ENCODE measurements at regions not wholly inside any gene's neighbourhood (a gene's known extent, or its start where the extent isn't known, plus 50 kb on each side); places are given as distances from the start of the nearest gene placed in this dataset.

DNA sequence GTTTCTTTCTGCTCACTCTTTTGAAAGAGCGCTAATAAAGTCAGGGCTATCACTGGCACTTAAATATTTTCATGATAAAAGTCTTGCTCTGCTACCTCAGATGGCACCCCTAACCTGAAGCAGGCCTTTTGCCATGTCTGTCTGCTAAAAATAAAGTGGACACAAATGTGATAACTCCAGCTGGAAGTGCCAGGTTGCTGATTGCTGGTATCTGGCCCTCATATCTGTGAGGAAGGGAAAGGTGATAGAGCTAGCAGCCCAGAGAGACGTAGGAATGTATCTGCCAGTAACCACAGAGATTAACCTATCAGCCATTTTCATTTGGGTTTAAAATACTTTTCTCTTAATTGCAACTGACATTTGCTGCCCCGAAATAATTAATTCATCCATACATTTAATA, 127.9 kb downstream of the GRIN2B start:
- 73% methylated on average over 3 of the region's 3 CpGs for WGBS (ENCODE audit: missing lambda C conversion rate)
- ATAC-seq (no peak), FAIRE-seq (no peak), DNase-seq (ENCODE audit: low read depth in 1 of 2, low spot score in 1 of 2) (no peak)
- no peaks in the 10 kb centered on the region for H3K9me3 ChIP-seq
- TF ChIP-seq HOXA7 (CRISPR knock-in tag; IDR thresholded peaks at IDR 0.05): no peak
- no peak overlapping the region for H3K27ac ChIP-seq
- CTCF ChIA-PET: interaction anchor here (1.4 to 5.0 kb wide), 2 partner anchors 11 to 129 kb away, joined by 3 to 21 read pairs; no protein-coding TSS in a partner anchor
- POLR2A ChIA-PET: no interaction called here
- H3K4me1 ChIP-seq: no peaks in the 10 kb centered on the region
- no peak overlapping the region for H3K4me2 ChIP-seq
- H3K4me3 ChIP-seq: no peak overlapping the region

DNA sequence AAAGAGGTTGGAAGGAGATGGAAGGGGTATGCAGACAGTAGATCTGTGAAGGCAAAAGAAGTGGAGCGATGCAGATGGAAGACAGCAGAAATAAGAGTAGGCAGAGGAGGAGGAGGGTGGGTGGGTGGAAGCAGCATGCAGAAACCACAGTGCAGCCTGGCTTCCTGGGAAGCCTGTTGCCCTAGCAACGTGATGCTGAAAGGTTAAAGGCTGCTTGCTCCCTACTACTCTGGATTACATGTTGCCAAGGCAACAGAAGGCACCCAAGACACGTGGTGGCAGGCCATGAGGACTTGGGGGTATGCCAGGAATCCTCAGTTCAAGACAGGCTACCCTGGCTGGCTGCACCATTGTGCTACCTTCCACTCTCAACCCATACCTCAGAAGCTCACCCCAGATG, 129.6 kb downstream of the GRIN2B start:
- Histone ChIP-seq H3K4me3 (no peak overlapping the region), H3K9me3 (no peaks in the 10 kb centered on the region), H3K27ac (no peak overlapping the region), H3K4me1 (no peaks in the 10 kb centered on the region), H3K4me2 (no peak overlapping the region)
- 36% methylated on average over 3 of the region's 3 CpGs for WGBS (ENCODE audit: missing lambda C conversion rate)
- DNase-seq (ENCODE audit: low read depth in 1 of 2, low spot score in 1 of 2): peak in 1 of 2 experiments; percentile 14
- no peak for FAIRE-seq
- CTCF ChIA-PET: interaction anchor here (1.3 to 5.0 kb wide), 2 partner anchors 12 to 90 kb away, joined by 3 to 21 read pairs; no protein-coding TSS in a partner anchor
- ATAC-seq: no peak; a peak in 1 of 6 replicates
- TF ChIP-seq, protein P1, sequence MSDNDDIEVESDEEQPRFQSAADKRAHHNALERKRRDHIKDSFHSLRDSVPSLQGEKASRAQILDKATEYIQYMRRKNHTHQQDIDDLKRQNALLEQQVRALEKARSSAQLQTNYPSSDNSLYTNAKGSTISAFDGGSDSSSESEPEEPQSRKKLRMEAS (IDR thresholded peaks at IDR 0.05): no peak
- no peak for TF ChIP-seq FOXS1 (CRISPR knock-in tag; IDR thresholded peaks at IDR 0.05)
- TF ChIP-seq, protein P2, sequence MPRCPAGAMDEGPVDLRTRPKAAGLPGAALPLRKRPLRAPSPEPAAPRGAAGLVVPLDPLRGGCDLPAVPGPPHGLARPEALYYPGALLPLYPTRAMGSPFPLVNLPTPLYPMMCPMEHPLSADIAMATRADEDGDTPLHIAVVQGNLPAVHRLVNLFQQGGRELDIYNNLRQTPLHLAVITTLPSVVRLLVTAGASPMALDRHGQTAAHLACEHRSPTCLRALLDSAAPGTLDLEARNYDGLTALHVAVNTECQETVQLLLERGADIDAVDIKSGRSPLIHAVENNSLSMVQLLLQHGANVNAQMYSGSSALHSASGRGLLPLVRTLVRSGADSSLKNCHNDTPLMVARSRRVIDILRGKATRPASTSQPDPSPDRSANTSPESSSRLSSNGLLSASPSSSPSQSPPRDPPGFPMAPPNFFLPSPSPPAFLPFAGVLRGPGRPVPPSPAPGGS (IDR thresholded peaks at IDR 0.05): no peak
- POLR2A ChIA-PET: no interaction called here

DNA sequence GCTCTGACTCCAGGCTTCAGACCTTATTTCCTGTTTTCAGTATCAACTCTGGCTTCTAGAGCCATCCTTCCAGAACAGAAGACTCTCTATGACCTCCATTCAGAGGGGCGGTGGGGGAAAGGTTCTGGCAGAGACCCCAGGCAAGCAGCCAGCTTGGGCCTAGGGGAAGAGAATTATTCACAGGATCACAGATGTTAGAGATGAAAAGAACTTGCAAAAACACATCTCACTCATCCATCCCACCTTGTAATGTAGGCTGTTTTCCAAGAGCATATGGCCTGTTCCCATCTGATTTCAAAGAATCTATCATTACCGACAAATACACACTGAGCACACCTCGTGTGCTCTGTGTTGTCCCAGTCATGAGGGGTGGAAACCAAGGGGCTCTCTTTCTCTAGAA, 131.9 kb downstream of the GRIN2B start:
- Histone ChIP-seq H3K4me1 (no peaks in the 10 kb centered on the region), H3K4me3 (no peak overlapping the region), H3K4me2 (no peak overlapping the region), H3K27ac (no peak overlapping the region), H3K9me3 (no peaks in the 10 kb centered on the region)
- ChIA-PET POLR2A (no interaction called here), CTCF (no interaction called here)
- no peak for DNase-seq (ENCODE audit: low read depth in 1 of 2, low spot score in 1 of 2)
- no peak for FAIRE-seq
- 76% methylated on average over 3 of the region's 3 CpGs for WGBS (ENCODE audit: missing lambda C conversion rate)
- TF ChIP-seq, protein P2 (IDR thresholded peaks at IDR 0.05): no peak
- TF ChIP-seq, protein P1 (IDR thresholded peaks at IDR 0.05): no peak
- TF ChIP-seq JUN (IDR thresholded peaks at IDR 0.05) (no peak), TP53 (CRISPR knock-in tag; IDR thresholded peaks at IDR 0.05) (no peak), ZNF302 (CRISPR knock-in tag; IDR thresholded peaks at IDR 0.05) (no peak), POLR2A (IDR thresholded peaks at IDR 0.05; ENCODE audit: low read length) (no peak), FOSB (CRISPR knock-in tag; IDR thresholded peaks at IDR 0.05) (no peak), EHF (CRISPR knock-in tag; IDR thresholded peaks at IDR 0.05) (no peak), FOSL2 (IDR thresholded peaks at IDR 0.05) (no peak), FOSL2 (CRISPR knock-in tag; IDR thresholded peaks at IDR 0.05) (no peak)
- ATAC-seq: no peak

DNA sequence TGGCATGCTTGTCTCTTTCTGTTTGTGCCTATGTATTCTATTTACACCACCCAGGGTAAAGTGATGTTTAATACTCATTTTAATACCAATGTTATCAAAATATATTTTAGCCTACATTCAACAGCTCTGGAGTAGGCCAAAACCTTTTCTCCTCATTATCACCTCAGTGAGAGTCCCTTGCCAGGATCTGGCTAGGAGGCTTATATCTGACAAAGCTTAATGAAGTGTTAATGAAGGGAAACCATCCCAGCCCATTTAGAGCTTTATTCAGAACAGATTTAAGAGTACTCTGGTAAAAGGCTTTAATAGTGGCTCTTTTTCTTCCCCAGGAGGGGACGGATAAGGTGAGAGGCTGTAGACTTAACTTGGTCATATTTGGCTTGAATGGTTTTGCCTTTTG, 137.6 kb downstream of the GRIN2B start:
- ATAC-seq: no peak
- no peak for DNase-seq (ENCODE audit: low read depth in 1 of 2, low spot score in 1 of 2)
- Histone ChIP-seq H3K27ac (no peak overlapping the region), H3K4me2 (no peak overlapping the region), H3K9me3 (no peaks in the 10 kb centered on the region), H3K4me3 (no peak overlapping the region), H3K4me1 (no peaks in the 10 kb centered on the region)
- WGBS (ENCODE audit: missing lambda C conversion rate): 86% methylated on average over 1 of the region's 1 CpG
- no peak for FAIRE-seq
- POLR2A ChIA-PET: no interaction called here
- CTCF ChIA-PET: interaction anchor here (1.9 kb wide), 1 partner anchor 20 kb away, joined by 12 read pairs; no protein-coding TSS in a partner anchor
- TF ChIP-seq NFE2L2 (conservative IDR thresholded peaks at IDR 0.05; ENCODE audit: low read length) (no peak), HDAC2 (IDR thresholded peaks at IDR 0.05) (no peak), CEBPB (IDR thresholded peaks at IDR 0.05) (no peak), RCOR1 (IDR thresholded peaks at IDR 0.05; ENCODE audit: low read depth, low read length) (no peak), EP300 (IDR thresholded peaks at IDR 0.05) (no peak), FOSB (CRISPR knock-in tag; IDR thresholded peaks at IDR 0.05) (no peak), RARB (CRISPR knock-in tag; IDR thresholded peaks at IDR 0.05) (no peak), HEYL (CRISPR knock-in tag; IDR thresholded peaks at IDR 0.05) (no peak), TP53 (CRISPR knock-in tag; IDR thresholded peaks at IDR 0.05) (no peak), ZSCAN20 (CRISPR knock-in tag; IDR thresholded peaks at IDR 0.05) (no peak), CHD2 (IDR thresholded peaks at IDR 0.05; ENCODE audit: low read length, partially characterized antibody) (no peak), EHMT2 (IDR thresholded peaks at IDR 0.05; ENCODE audit: low read depth) (no peak)
- TF ChIP-seq, protein P3, sequence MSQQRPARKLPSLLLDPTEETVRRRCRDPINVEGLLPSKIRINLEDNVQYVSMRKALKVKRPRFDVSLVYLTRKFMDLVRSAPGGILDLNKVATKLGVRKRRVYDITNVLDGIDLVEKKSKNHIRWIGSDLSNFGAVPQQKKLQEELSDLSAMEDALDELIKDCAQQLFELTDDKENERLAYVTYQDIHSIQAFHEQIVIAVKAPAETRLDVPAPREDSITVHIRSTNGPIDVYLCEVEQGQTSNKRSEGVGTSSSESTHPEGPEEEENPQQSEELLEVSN (IDR thresholded peaks at IDR 0.05; ENCODE audit: borderline replicate concordance, low read depth): no peak
- TF ChIP-seq, protein P4, sequence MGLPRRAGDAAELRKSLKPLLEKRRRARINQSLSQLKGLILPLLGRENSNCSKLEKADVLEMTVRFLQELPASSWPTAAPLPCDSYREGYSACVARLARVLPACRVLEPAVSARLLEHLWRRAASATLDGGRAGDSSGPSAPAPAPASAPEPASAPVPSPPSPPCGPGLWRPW (IDR thresholded peaks at IDR 0.05): no peak
- TF ChIP-seq, protein P5, sequence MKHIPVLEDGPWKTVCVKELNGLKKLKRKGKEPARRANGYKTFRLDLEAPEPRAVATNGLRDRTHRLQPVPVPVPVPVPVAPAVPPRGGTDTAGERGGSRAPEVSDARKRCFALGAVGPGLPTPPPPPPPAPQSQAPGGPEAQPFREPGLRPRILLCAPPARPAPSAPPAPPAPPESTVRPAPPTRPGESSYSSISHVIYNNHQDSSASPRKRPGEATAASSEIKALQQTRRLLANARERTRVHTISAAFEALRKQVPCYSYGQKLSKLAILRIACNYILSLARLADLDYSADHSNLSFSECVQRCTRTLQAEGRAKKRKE (CRISPR knock-in tag; IDR thresholded peaks at IDR 0.05; ENCODE audit: low read depth): no peak
- TF ChIP-seq, protein P6, sequence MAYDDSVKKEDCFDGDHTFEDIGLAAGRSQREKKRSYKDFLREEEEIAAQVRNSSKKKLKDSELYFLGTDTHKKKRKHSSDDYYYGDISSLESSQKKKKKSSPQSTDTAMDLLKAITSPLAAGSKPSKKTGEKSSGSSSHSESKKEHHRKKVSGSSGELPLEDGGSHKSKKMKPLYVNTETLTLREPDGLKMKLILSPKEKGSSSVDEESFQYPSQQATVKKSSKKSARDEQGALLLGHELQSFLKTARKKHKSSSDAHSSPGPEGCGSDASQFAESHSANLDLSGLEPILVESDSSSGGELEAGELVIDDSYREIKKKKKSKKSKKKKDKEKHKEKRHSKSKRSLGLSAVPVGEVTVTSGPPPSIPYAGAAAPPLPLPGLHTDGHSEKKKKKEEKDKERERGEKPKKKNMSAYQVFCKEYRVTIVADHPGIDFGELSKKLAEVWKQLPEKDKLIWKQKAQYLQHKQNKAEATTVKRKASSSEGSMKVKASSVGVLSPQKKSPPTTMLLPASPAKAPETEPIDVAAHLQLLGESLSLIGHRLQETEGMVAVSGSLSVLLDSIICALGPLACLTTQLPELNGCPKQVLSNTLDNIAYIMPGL (CRISPR knock-in tag; IDR thresholded peaks at IDR 0.05; ENCODE audit: borderline replicate concordance): no peak
- TF ChIP-seq, protein P1 (IDR thresholded peaks at IDR 0.05): no peak

All from A549 (cell line).